Trophoblast cell (in vitro differentiated cells and primary cell): ENCODE measurements at regions not wholly inside any gene's neighbourhood (a gene's known extent, or its start where the extent isn't known, plus 50 kb on each side); places are given as distances from the start of the nearest gene placed in this dataset.
"Not testable (repeated sequence)": the region's sequence is repeated elsewhere in the genome, so short reads cannot be mapped to it uniquely, and the experiment has no call there.

Experiments
- DNase-seq, 2 donors: peaks; one replicate each; pipeline ENCODE4 v3.0.0-alpha.2; 2016
- H2AFZ ChIP-seq: 2 replicates; pipeline ENCODE4 v1.6.1; 2013; ENCODE audit warnings: low read length, moderate library complexity, mild to moderate bottlenecking; ENCODE audit not compliant: insufficient read depth, poor library complexity
- H2AK5ac ChIP-seq: 2 replicates; pipeline ENCODE4 v1.6.1; 2013; ENCODE audit warnings: mild to moderate bottlenecking, low read length
- H2BK120ac ChIP-seq: 2 replicates; pipeline ENCODE4 v1.6.1; 2013; ENCODE audit warnings: low read length, mild to moderate bottlenecking, moderate library complexity; ENCODE audit not compliant: insufficient read depth, poor library complexity
- H2BK12ac ChIP-seq: 2 replicates; pipeline ENCODE4 v1.6.1; 2013; ENCODE audit warnings: mild to moderate bottlenecking, low read length, moderate library complexity
- H2BK5ac ChIP-seq: 2 replicates; pipeline ENCODE4 v1.6.1; 2013; ENCODE audit warnings: low read length, low read depth, moderate library complexity, mild to moderate bottlenecking; ENCODE audit not compliant: poor library complexity
- H3K14ac ChIP-seq: 2 replicates; pipeline ENCODE4 v1.6.1; 2013; ENCODE audit warnings: mild to moderate bottlenecking, low read length
- H3K18ac ChIP-seq: 2 replicates; pipeline ENCODE4 v1.6.1; 2013; ENCODE audit warnings: mild to moderate bottlenecking, low read length
- H3K23ac ChIP-seq: 2 replicates; pipeline ENCODE4 v1.6.1; 2013; ENCODE audit warnings: low read length
- H3K27ac ChIP-seq: 2 replicates; pipeline ENCODE4 v1.5.1; 2013; ENCODE audit warnings: low read depth, mild to moderate bottlenecking, inconsistent platforms, low read length, moderate library complexity
- H3K27me3 ChIP-seq: 2 replicates; pipeline ENCODE4 v1.6.1; 2013; ENCODE audit warnings: inconsistent platforms, mild to moderate bottlenecking, low read length, moderate library complexity; ENCODE audit not compliant: insufficient read depth
- H3K36me3 ChIP-seq, 2 experiments: 1 replicate in 1 of 2; 2 replicates in 1 of 2; pipeline ENCODE4 v1.6.1; 2013; ENCODE audit warnings: low read length in 2 of 2, mild to moderate bottlenecking in 2 of 2, moderate library complexity in 1 of 2; ENCODE audit not compliant: insufficient read depth in 2 of 2, control insufficient read depth in 1 of 2
- H3K4ac ChIP-seq: 2 replicates; pipeline ENCODE4 v1.6.1; 2013; ENCODE audit warnings: low read depth, mild to moderate bottlenecking, low read length, moderate library complexity
- H3K4me1 ChIP-seq, 2 experiments: 1 replicate in 1 of 2; 2 replicates in 1 of 2; pipeline ENCODE4 v1.6.1; 2013; ENCODE audit warnings: low read length in 2 of 2, mild to moderate bottlenecking in 2 of 2, moderate library complexity in 1 of 2; ENCODE audit not compliant: insufficient read depth in 2 of 2, control insufficient read depth in 1 of 2
- H3K4me2 ChIP-seq: 2 replicates; pipeline ENCODE4 v1.6.1; 2013; ENCODE audit warnings: inconsistent platforms, mild to moderate bottlenecking, low read length, moderate library complexity
- H3K4me3 ChIP-seq: 2 replicates; pipeline ENCODE4 v1.5.1; 2013; ENCODE audit warnings: mild to moderate bottlenecking, low read depth, low read length, inconsistent platforms
- H3K79me1 ChIP-seq: one replicate; pipeline ENCODE4 v1.6.1; 2013; ENCODE audit warnings: low read length
- H3K79me2 ChIP-seq: 2 replicates; pipeline ENCODE4 v1.6.1; 2013; ENCODE audit warnings: low read length, mild to moderate bottlenecking; ENCODE audit not compliant: control insufficient read depth, insufficient read depth, poor library complexity
- H3K9ac ChIP-seq: 2 replicates; pipeline ENCODE4 v1.6.1; 2013; ENCODE audit warnings: mild to moderate bottlenecking, low read length
- H3K9me3 ChIP-seq: 2 replicates; pipeline ENCODE4 v1.6.1; 2013; ENCODE audit warnings: low read depth, mild to moderate bottlenecking, control low read depth, inconsistent platforms, low read length; ENCODE audit not compliant: insufficient read depth
- H4K12ac ChIP-seq: 2 replicates; pipeline ENCODE4 v1.6.1; 2013; ENCODE audit warnings: low read depth, mild to moderate bottlenecking, low read length, moderate library complexity
- H4K8ac ChIP-seq: 2 replicates; pipeline ENCODE4 v1.6.1; 2013; ENCODE audit warnings: low read depth, mild to moderate bottlenecking, low read length, moderate library complexity
- H4K91ac ChIP-seq: one replicate; pipeline ENCODE4 v1.6.1; 2013; ENCODE audit warnings: low read depth, mild to moderate bottlenecking, low read length, moderate library complexity
- WGBS: extraction: QIAGEN DNeasy Blood & Tissue Kit; methylation state at CpG from one replicate; pipeline ENCODE4 v1.1.7; 2013; ENCODE audit warnings: missing lambda C conversion rate; ENCODE audit not compliant: insufficient read length, insufficient coverage; ENCODE audit errors: extremely low coverage; 5-methylcytosine and 5-hydroxymethylcytosine counted together

DNA sequence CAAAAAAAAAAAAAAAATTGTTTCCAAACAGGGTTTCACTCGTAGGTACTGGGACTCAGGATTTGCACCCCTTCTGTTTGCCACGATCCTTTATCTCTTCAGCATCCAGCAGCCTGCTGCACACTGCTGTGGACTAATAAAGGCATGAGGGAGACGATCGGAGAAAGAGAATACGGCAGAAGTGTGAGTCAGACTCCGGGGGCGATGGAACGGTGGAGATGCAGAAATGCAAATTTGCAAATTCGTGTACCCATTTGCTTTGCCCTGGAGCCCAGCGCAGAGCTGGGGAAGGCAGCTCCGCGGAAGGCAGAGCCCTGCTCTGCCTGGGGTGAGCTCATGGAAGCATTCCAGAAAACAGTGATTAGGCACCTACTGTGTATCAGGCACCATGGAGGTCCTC lies 270.3 kb downstream of the ASMT start:
- no peak overlapping the region for H3K4me3 ChIP-seq
- H2AFZ ChIP-seq, result no peak overlapping the region
- no peak overlapping the region for H4K8ac ChIP-seq
- DNase-seq, result no peak
- H3K23ac ChIP-seq, result no peak overlapping the region
- no peak overlapping the region for H4K91ac ChIP-seq
- no peak overlapping the region for H2BK12ac ChIP-seq
- H3K14ac ChIP-seq, result no peak overlapping the region
- no peak overlapping the region for H3K9ac ChIP-seq
- no peak overlapping the region for H2AK5ac ChIP-seq
- H2BK120ac ChIP-seq, result no peak overlapping the region
- H3K79me2 ChIP-seq, result no peaks in the 10 kb centered on the region
- H3K27me3 ChIP-seq, result no peaks in the 10 kb centered on the region
- no peak overlapping the region for H3K4me2 ChIP-seq
- no CpG with 5 or more reads among the region's 12 CpGs for WGBS
- H3K4me1 ChIP-seq, result no peaks in the 10 kb centered on the region
- H3K27ac ChIP-seq, result no peak overlapping the region
- no peaks in the 10 kb centered on the region for H3K36me3 ChIP-seq
- no peaks in the 10 kb centered on the region for H3K79me1 ChIP-seq
- H3K18ac ChIP-seq, result no peak overlapping the region
- H4K12ac ChIP-seq, result no peak overlapping the region
- no peak overlapping the region for H3K4ac ChIP-seq
- peaks cover 11% of the 10 kb centered on the region for H3K9me3 ChIP-seq
- no peak overlapping the region for H2BK5ac ChIP-seq

GRCh38 chrX:1888305-1888704 lies 273.4 kb downstream of the ASMT start:
- not testable (repeated sequence) for H3K4me1 ChIP-seq, H3K9ac ChIP-seq, H3K79me2 ChIP-seq, H3K18ac ChIP-seq, H3K79me1 ChIP-seq, H3K23ac ChIP-seq, H2AK5ac ChIP-seq, H4K8ac ChIP-seq, H2BK5ac ChIP-seq, H3K14ac ChIP-seq, H3K4ac ChIP-seq, H3K4me3 ChIP-seq, H2BK120ac ChIP-seq, H3K4me2 ChIP-seq, H4K91ac ChIP-seq, H2BK12ac ChIP-seq, H3K27ac ChIP-seq, H2AFZ ChIP-seq, H4K12ac ChIP-seq, H3K36me3 ChIP-seq, DNase-seq, H3K27me3 ChIP-seq
- WGBS, result no CpG with 5 or more reads among the region's 9 CpGs
- peaks cover 11% of the 10 kb centered on the region for H3K9me3 ChIP-seq

- DNase-seq, result no peak
- Histone ChIP-seq H3K79me2 (no peaks in the 10 kb centered on the region), H3K9ac (no peak overlapping the region), H3K14ac (no peak overlapping the region), H3K18ac (no peak overlapping the region), H2AFZ (no peak overlapping the region), H3K9me3 (peaks cover 2% of the 10 kb centered on the region), H3K79me1 (no peaks in the 10 kb centered on the region), H4K8ac (no peak overlapping the region), H2BK5ac (no peak overlapping the region), H2BK120ac (no peak overlapping the region), H3K23ac (no peak overlapping the region), H4K91ac (no peak overlapping the region), H3K27ac (no peak overlapping the region), H2AK5ac (no peak overlapping the region), H3K27me3 (no peaks in the 10 kb centered on the region), H3K36me3 (no peaks in the 10 kb centered on the region), H3K4me1 (no peaks in the 10 kb centered on the region), H3K4ac (no peak overlapping the region), H3K4me3 (no peak overlapping the region), H2BK12ac (no peak overlapping the region), H4K12ac (no peak overlapping the region), H3K4me2 (no peak overlapping the region)
- WGBS, result no CpG with 5 or more reads among the region's 9 CpGs
Measured at GRCh38 chrX:1894026-1894294, 279.1 kb downstream of the ASMT start.

GRCh38 chrX:1894740-1895139 lies 279.9 kb downstream of the ASMT start:
- Histone ChIP-seq H3K9me3 (peaks cover 2% of the 10 kb centered on the region), H2AFZ (no peak overlapping the region), H3K79me1 (no peaks in the 10 kb centered on the region), H3K36me3 (no peaks in the 10 kb centered on the region), H2BK120ac (no peak overlapping the region), H2BK5ac (no peak overlapping the region), H2BK12ac (no peak overlapping the region), H4K8ac (no peak overlapping the region), H3K18ac (no peak overlapping the region), H3K27ac (no peak overlapping the region), H3K23ac (no peak overlapping the region), H3K4me2 (no peak overlapping the region), H4K12ac (no peak overlapping the region), H3K27me3 (no peaks in the 10 kb centered on the region), H3K14ac (no peak overlapping the region), H3K4ac (no peak overlapping the region), H3K4me3 (no peak overlapping the region), H3K79me2 (no peaks in the 10 kb centered on the region), H3K4me1 (no peaks in the 10 kb centered on the region), H4K91ac (no peak overlapping the region), H2AK5ac (no peak overlapping the region), H3K9ac (no peak overlapping the region)
- no peak for DNase-seq
- no CpG with 5 or more reads among the region's 17 CpGs for WGBS

GRCh38 chrX:1895583-1895982 lies 280.7 kb downstream of the ASMT start:
- Histone ChIP-seq H2BK120ac (no peak overlapping the region), H3K27me3 (no peaks in the 10 kb centered on the region), H4K91ac (no peak overlapping the region), H3K9me3 (peaks cover 2% of the 10 kb centered on the region), H2AFZ (no peak overlapping the region), H3K4me1 (no peaks in the 10 kb centered on the region), H2AK5ac (no peak overlapping the region), H3K4me3 (no peak overlapping the region), H2BK5ac (no peak overlapping the region), H3K4ac (no peak overlapping the region), H3K4me2 (no peak overlapping the region), H3K18ac (no peak overlapping the region), H3K9ac (no peak overlapping the region), H4K8ac (no peak overlapping the region), H3K79me2 (no peaks in the 10 kb centered on the region), H2BK12ac (no peak overlapping the region), H3K79me1 (no peaks in the 10 kb centered on the region), H3K23ac (no peak overlapping the region), H4K12ac (no peak overlapping the region), H3K14ac (no peak overlapping the region), H3K27ac (no peak overlapping the region), H3K36me3 (no peaks in the 10 kb centered on the region)
- DNase-seq, result no peak
